GM12874 (cell line): ENCODE measurements at regions not wholly inside any gene's neighbourhood (a gene's known extent, or its start where the extent isn't known, plus 50 kb on each side); places are given as distances from the start of the nearest gene placed in this dataset.

Experiments
- CTCF ChIP-seq: IDR thresholded peaks from 2 replicates; pipeline ENCODE4 v1.5.1; 2011; ENCODE audit warnings: low read depth, mild to moderate bottlenecking, control low read depth, low read length, moderate library complexity; ENCODE audit not compliant: insufficient read depth

- no peak for TF ChIP-seq CTCF
These were observed 102.5 kb upstream of the SPRED1 start for GRCh38 chr15:38150148-38150547.

DNA sequence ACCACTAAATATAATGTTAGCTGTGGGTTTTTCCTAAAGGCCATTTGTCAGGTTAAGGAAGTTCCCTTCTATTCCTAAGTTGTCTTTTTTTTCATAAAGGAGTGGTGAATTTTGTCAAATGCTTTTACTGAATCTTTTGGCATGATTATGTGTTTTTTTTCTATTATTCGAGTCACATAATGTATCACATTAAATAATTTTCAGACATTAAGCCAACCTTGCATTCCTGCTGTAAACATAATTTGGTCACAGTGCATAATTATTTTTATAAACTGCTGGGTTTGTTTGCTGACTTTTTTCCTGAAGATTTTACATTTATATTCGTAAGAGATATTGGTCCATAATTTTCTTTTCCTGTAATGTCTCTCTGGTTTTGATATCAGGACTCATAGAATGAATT, 101.8 kb upstream of the SPRED1 start:
- no peak for TF ChIP-seq CTCF

- TF ChIP-seq CTCF = no peak
These were observed 98.9 kb upstream of the SPRED1 start for GRCh38 chr15:38153781-38154180.

DNA sequence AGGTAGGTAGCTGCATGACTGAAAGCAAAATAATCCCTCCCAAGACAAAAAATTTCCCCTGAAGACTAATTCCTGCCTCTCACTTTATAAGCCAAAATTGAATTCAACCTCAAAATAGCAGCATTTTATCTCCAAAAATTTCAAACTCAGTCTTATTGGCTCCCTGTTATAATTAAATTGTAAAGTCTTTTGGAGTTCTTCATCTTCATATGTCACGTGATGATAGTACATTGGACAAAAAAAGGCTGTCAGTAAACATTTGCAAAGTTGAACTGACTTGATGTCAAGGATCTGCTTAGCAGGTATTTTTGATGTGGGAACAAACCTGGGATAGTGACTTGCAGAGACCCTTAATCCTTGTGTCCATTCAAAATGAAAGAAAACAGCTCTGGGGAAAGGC, 98.4 kb upstream of the SPRED1 start:
- TF ChIP-seq CTCF = no peak

DNA sequence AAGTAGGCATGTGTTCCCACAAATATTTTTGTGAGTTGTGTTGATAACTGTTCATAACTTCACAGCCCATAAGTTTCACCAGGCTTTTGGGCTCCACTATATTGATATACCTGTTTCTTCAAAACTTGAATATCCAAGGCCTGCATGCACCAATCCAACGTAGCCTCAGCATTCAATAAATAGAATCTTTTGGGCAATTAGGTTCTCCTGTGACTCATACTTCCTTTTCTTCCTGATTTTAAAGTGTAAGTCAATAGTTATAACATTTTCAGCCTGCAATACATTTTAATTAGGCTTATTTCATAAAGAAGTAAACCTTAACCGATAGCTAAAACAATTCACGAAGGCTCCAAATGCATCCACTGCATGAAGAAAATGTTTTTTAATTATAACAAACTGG, 97.8 kb upstream of the SPRED1 start:
- TF ChIP-seq CTCF = no peak

- TF ChIP-seq CTCF = no peak
These were observed 89.0 kb upstream of the SPRED1 start for GRCh38 chr15:38163658-38164057.

GRCh38 chr15:38164061-38164460, 88.6 kb upstream of the SPRED1 start:
- no peak for TF ChIP-seq CTCF

DNA sequence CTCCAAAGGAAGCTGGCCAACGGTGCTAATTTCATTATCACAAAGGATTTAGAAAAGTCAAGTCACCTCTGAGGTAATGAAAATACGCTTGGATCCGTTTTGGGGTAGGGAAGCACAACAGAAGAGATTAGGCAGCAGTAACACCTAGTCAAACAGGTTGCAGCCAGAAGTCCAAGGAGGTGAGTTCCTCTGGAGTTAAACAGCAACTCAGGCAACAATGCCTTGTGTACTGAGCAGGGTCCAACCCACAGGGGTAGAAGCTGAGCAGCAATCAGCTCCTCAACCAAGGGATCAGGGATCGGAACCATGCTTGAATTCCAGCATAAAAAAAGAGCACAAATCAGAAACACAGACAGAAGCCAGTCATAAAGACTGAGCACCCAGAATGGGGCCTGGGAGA, 88.1 kb upstream of the SPRED1 start:
- TF ChIP-seq CTCF = no peak
